ENCODE measurements at regions not wholly inside any gene's neighbourhood (a gene's known extent, or its start where the extent isn't known, plus 50 kb on each side); places are given as distances from the start of the nearest gene placed in this dataset.

DNA sequence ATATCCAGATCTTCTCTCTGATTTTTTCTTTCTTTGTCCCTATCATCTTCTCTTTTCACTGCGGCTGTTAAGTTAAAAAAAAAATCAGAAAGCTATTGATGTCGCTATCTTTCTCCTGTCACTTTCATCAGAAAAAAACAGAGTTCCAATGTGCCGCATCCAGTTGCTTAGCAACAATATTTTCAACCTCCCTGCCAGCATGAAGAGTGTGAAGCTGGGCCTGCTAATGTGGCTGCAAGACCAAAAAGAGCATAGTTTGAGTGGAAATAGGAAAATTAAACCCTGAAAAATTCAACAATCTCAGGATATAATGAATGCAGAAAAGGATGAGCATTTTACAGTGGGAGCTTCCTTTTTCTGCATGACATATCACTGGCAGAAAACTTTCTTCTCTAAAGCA is 1025.4 kb upstream of the LRFN5 start:
- no peak for TF ChIP-seq CTCF (IDR thresholded peaks at IDR 0.05 in 2 of 3, conservative IDR thresholded peaks at IDR 0.05 in 1 of 3; ENCODE audit: borderline replicate concordance in 1 of 3, insufficient read depth in 1 of 3, low read depth in 2 of 3, low read length in 2 of 3)
- TF ChIP-seq POLR2A (IDR thresholded peaks at IDR 0.05; ENCODE audit: borderline replicate concordance, extremely low read depth, insufficient read depth, insufficient read length), result no peak
